ENCODE measurements at regions not wholly inside any gene's neighbourhood (a gene's known extent, or its start where the extent isn't known, plus 50 kb on each side); places are given as distances from the start of the nearest gene placed in this dataset.
"Not testable (repeated sequence)": the region's sequence is repeated elsewhere in the genome, so short reads cannot be mapped to it uniquely, and the experiment has no call there.

- no peaks in the 10 kb centered on the region for H3K36me3 ChIP-seq (ENCODE audit: insufficient read depth, low read length)
- TF ChIP-seq EZH2phosphoT487 (IDR thresholded peaks at IDR 0.05; ENCODE audit: borderline replicate concordance, low read depth, low read length), result no peak
- no peak for TF ChIP-seq CTCF (conservative IDR thresholded peaks at IDR 0.05; ENCODE audit: low read length)
- ChIA-PET POLR2A (no interaction called here), CTCF (ENCODE audit: unreplicated experiment) (no interaction called here)
- H3K4me2 ChIP-seq (ENCODE audit: low read length), result no peak overlapping the region
- BruUV-seq (replicated peaks), result no TSS peak
- no peak overlapping the region for H3K27ac ChIP-seq (ENCODE audit: low read depth, low read length, poor library complexity, severe bottlenecking)
- no peak overlapping the region for H3K4me3 ChIP-seq (ENCODE audit: low read depth, low read length, poor library complexity, severe bottlenecking)
- no peaks in the 10 kb centered on the region for H3K4me1 ChIP-seq (ENCODE audit: insufficient read depth, low read length, poor library complexity, severe bottlenecking)
- no peaks in the 10 kb centered on the region for H3K79me2 ChIP-seq (ENCODE audit: insufficient read depth, low read depth, low read length)
- H3K9me3 ChIP-seq (ENCODE audit: low read length), result no peaks in the 10 kb centered on the region
- intact Hi-C loops (cut with micrococcal nuclease; ENCODE audit: unreplicated experiment), result no loop called here
- no peak for DNase-seq (ENCODE audit: low spot score)
- no peak overlapping the region for H2AFZ ChIP-seq (ENCODE audit: low read length)
- no peaks in the 10 kb centered on the region for H4K20me1 ChIP-seq (ENCODE audit: insufficient read depth, low read length)
- H3K9me2 ChIP-seq (ENCODE audit: insufficient read depth, low read length), result no peaks in the 10 kb centered on the region
These were observed 206.2 kb downstream of the RTP5 start for GRCh38 chr2:242075696-242076095.

GRCh38 chr2:242076184-242076583 is 206.7 kb downstream of the RTP5 start:
- H3K4me3 ChIP-seq (ENCODE audit: low read depth, low read length, poor library complexity, severe bottlenecking); BruUV-seq (replicated peaks); intact Hi-C loops (cut with micrococcal nuclease; ENCODE audit: unreplicated experiment); H3K36me3 ChIP-seq (ENCODE audit: insufficient read depth, low read length); CTCF ChIA-PET (ENCODE audit: unreplicated experiment); H3K79me2 ChIP-seq (ENCODE audit: insufficient read depth, low read depth, low read length); H4K20me1 ChIP-seq (ENCODE audit: insufficient read depth, low read length); H3K9me2 ChIP-seq (ENCODE audit: insufficient read depth, low read length); H3K9me3 ChIP-seq (ENCODE audit: low read length); H3K4me2 ChIP-seq (ENCODE audit: low read length); DNase-seq (ENCODE audit: low spot score); H2AFZ ChIP-seq (ENCODE audit: low read length); POLR2A ChIA-PET; H3K4me1 ChIP-seq (ENCODE audit: insufficient read depth, low read length, poor library complexity, severe bottlenecking); H3K27ac ChIP-seq (ENCODE audit: low read depth, low read length, poor library complexity, severe bottlenecking): not testable (repeated sequence)

GRCh38 chr2:242078426-242078825 is 208.9 kb downstream of the RTP5 start:
- H3K9me3 ChIP-seq (ENCODE audit: low read length); H3K79me2 ChIP-seq (ENCODE audit: insufficient read depth, low read depth, low read length); H3K4me2 ChIP-seq (ENCODE audit: low read length); BruUV-seq (replicated peaks); DNase-seq (ENCODE audit: low spot score); POLR2A ChIA-PET; H4K20me1 ChIP-seq (ENCODE audit: insufficient read depth, low read length); H3K36me3 ChIP-seq (ENCODE audit: insufficient read depth, low read length); H3K9me2 ChIP-seq (ENCODE audit: insufficient read depth, low read length); H3K27ac ChIP-seq (ENCODE audit: low read depth, low read length, poor library complexity, severe bottlenecking); CTCF ChIA-PET (ENCODE audit: unreplicated experiment); H2AFZ ChIP-seq (ENCODE audit: low read length); H3K4me3 ChIP-seq (ENCODE audit: low read depth, low read length, poor library complexity, severe bottlenecking); intact Hi-C loops (cut with micrococcal nuclease; ENCODE audit: unreplicated experiment); H3K4me1 ChIP-seq (ENCODE audit: insufficient read depth, low read length, poor library complexity, severe bottlenecking): not testable (repeated sequence)

GRCh38 chr2:242079792-242080191 is 210.3 kb downstream of the RTP5 start:
- POLR2A ChIA-PET; H3K36me3 ChIP-seq (ENCODE audit: insufficient read depth, low read length); H3K9me3 ChIP-seq (ENCODE audit: low read length); H3K79me2 ChIP-seq (ENCODE audit: insufficient read depth, low read depth, low read length); H3K4me1 ChIP-seq (ENCODE audit: insufficient read depth, low read length, poor library complexity, severe bottlenecking); H4K20me1 ChIP-seq (ENCODE audit: insufficient read depth, low read length); H3K4me3 ChIP-seq (ENCODE audit: low read depth, low read length, poor library complexity, severe bottlenecking); H3K27ac ChIP-seq (ENCODE audit: low read depth, low read length, poor library complexity, severe bottlenecking); H3K9me2 ChIP-seq (ENCODE audit: insufficient read depth, low read length); DNase-seq (ENCODE audit: low spot score); H2AFZ ChIP-seq (ENCODE audit: low read length); intact Hi-C loops (cut with micrococcal nuclease; ENCODE audit: unreplicated experiment); BruUV-seq (replicated peaks); H3K4me2 ChIP-seq (ENCODE audit: low read length); CTCF ChIA-PET (ENCODE audit: unreplicated experiment): not testable (repeated sequence)

GRCh38 chr2:242080575-242081214 is 211.2 kb downstream of the RTP5 start:
- POLR2A ChIA-PET; H3K27ac ChIP-seq (ENCODE audit: low read depth, low read length, poor library complexity, severe bottlenecking); H3K4me1 ChIP-seq (ENCODE audit: insufficient read depth, low read length, poor library complexity, severe bottlenecking); H3K9me2 ChIP-seq (ENCODE audit: insufficient read depth, low read length); CTCF ChIA-PET (ENCODE audit: unreplicated experiment); H3K4me3 ChIP-seq (ENCODE audit: low read depth, low read length, poor library complexity, severe bottlenecking); BruUV-seq (replicated peaks); H3K79me2 ChIP-seq (ENCODE audit: insufficient read depth, low read depth, low read length); H3K36me3 ChIP-seq (ENCODE audit: insufficient read depth, low read length); H2AFZ ChIP-seq (ENCODE audit: low read length); H4K20me1 ChIP-seq (ENCODE audit: insufficient read depth, low read length); H3K9me3 ChIP-seq (ENCODE audit: low read length); DNase-seq (ENCODE audit: low spot score); intact Hi-C loops (cut with micrococcal nuclease; ENCODE audit: unreplicated experiment); H3K4me2 ChIP-seq (ENCODE audit: low read length): not testable (repeated sequence)

GRCh38 chr2:242084034-242084433 is 214.5 kb downstream of the RTP5 start:
- H3K4me2 ChIP-seq (ENCODE audit: low read length); H3K79me2 ChIP-seq (ENCODE audit: insufficient read depth, low read depth, low read length); POLR2A ChIA-PET; intact Hi-C loops (cut with micrococcal nuclease; ENCODE audit: unreplicated experiment); H3K9me3 ChIP-seq (ENCODE audit: low read length); H3K4me3 ChIP-seq (ENCODE audit: low read depth, low read length, poor library complexity, severe bottlenecking); H4K20me1 ChIP-seq (ENCODE audit: insufficient read depth, low read length); H3K36me3 ChIP-seq (ENCODE audit: insufficient read depth, low read length); H3K9me2 ChIP-seq (ENCODE audit: insufficient read depth, low read length); CTCF ChIA-PET (ENCODE audit: unreplicated experiment); H2AFZ ChIP-seq (ENCODE audit: low read length); BruUV-seq (replicated peaks); DNase-seq (ENCODE audit: low spot score); H3K27ac ChIP-seq (ENCODE audit: low read depth, low read length, poor library complexity, severe bottlenecking): not testable (repeated sequence)
- peaks cover 22% of the 10 kb centered on the region for H3K4me1 ChIP-seq (ENCODE audit: insufficient read depth, low read length, poor library complexity, severe bottlenecking)
